PC-9 (cell line): ENCODE measurements at regions not wholly inside any gene's neighbourhood (a gene's known extent, or its start where the extent isn't known, plus 50 kb on each side); places are given as distances from the start of the nearest gene placed in this dataset.

Source experiments
- BruUV-seq: library from RNA; stranded (reverse); fragments of 400-500 nt; replicated peaks from 2 replicates; lab custom pipeline; 2021; lab: Mats Ljungman, UMichigan
- CTCF ChIA-PET: fragments of 300-600 bp; sonication (Branson Sonifier 250); formaldehyde crosslinking; loops from one replicate; lab custom pipeline; 2022; ENCODE audit warnings: antibody characterized with exemption; lab: Charles Lee
- POLR2A ChIA-PET: fragments of 300-600 bp; sonication (Branson Sonifier 250); formaldehyde crosslinking; loops from one replicate; lab custom pipeline; 2022; ENCODE audit warnings: antibody characterized with exemption; ENCODE audit not compliant: unreplicated experiment; lab: Charles Lee
- DNase-seq, 2 experiments: peaks; one replicate each; pipeline versions ENCODE4 v3.0.0 to v3.0.0-alpha.2; 2015 to 2022; ENCODE audit warnings: mixed read lengths in 1 of 2
- H2AFZ ChIP-seq: fragments of 200-600 bp; sonication (generic); 2 replicates; pipeline ENCODE4 v1.8.1; 2017; ENCODE audit warnings: antibody characterized with exemption
- H3F3A ChIP-seq: fragments of 200-600 bp; sonication (generic); 2 replicates; pipeline ENCODE4 v1.8.1; 2017; ENCODE audit warnings: antibody characterized with exemption, mild to moderate bottlenecking, low read depth; ENCODE audit not compliant: insufficient read depth
- H3K27ac ChIP-seq: fragments of 200-600 bp; sonication (generic); 2 replicates; pipeline ENCODE4 v1.6.1; 2016; ENCODE audit warnings: mixed run types
- H3K27me3 ChIP-seq: fragments of 200-600 bp; sonication (generic); 2 replicates; pipeline ENCODE4 v1.6.1; 2016; ENCODE audit warnings: low read depth, mixed run types; ENCODE audit not compliant: insufficient read depth
- H3K36me3 ChIP-seq: fragments of 200-600 bp; sonication (generic); 2 replicates; pipeline ENCODE4 v1.6.1; 2016; ENCODE audit warnings: low read depth, mixed run types
- H3K4me1 ChIP-seq: fragments of 200-600 bp; sonication (generic); replicated peaks from 2 replicates; pipeline ENCODE4 v1.6.1; 2016; ENCODE audit warnings: mixed run types; ENCODE audit not compliant: insufficient read depth
- H3K4me2 ChIP-seq: fragments of 200-600 bp; sonication (generic); 2 replicates; pipeline ENCODE4 v1.6.1; 2017; ENCODE audit warnings: mixed run types
- H3K4me3 ChIP-seq: fragments of 200-600 bp; sonication (generic); 2 replicates; pipeline ENCODE4 v1.6.1; 2016; ENCODE audit warnings: mixed run types
- H3K79me2 ChIP-seq: fragments of 200-600 bp; sonication (generic); 2 replicates; pipeline ENCODE4 v1.6.1; 2017; ENCODE audit warnings: low read depth, mixed run types
- H3K9me2 ChIP-seq: fragments of 200-600 bp; sonication (generic); 2 replicates; pipeline ENCODE4 v1.8.1; 2017; ENCODE audit warnings: mild to moderate bottlenecking; ENCODE audit not compliant: insufficient read depth
- H3K9me3 ChIP-seq: fragments of 200-600 bp; sonication (generic); 2 replicates; pipeline ENCODE4 v1.8.1; 2016; ENCODE audit warnings: low read depth; ENCODE audit not compliant: insufficient read depth
- H4K20me1 ChIP-seq: fragments of 200-600 bp; sonication (generic); 2 replicates; pipeline ENCODE4 v1.8.1; 2017; ENCODE audit not compliant: insufficient read depth
- CTCF ChIP-seq: fragments of 200-600 bp; sonication (generic); conservative IDR thresholded peaks from 2 replicates; pipeline ENCODE4 v1.6.1; 2017; ENCODE audit warnings: mixed run types, antibody characterized with exemption, mild to moderate bottlenecking, moderate library complexity
- EZH2 ChIP-seq: fragments of 200-600 bp; sonication (generic); IDR thresholded peaks from 2 replicates; pipeline ENCODE4 v1.8.0; 2017; ENCODE audit warnings: antibody characterized with exemption, low read depth
- intact Hi-C: fragments of 100-400 bp; cut with micrococcal nuclease; formaldehyde crosslinking; loops from one replicate; pipeline ENCODE4 v1.10.0; 2022; ENCODE audit not compliant: unreplicated experiment

- POLR2A ChIA-PET, result no interaction called here
- CTCF ChIA-PET, result no interaction called here
These were observed 2129.4 kb upstream of the PIK3C3 start for GRCh38 chr18:39825485-39826150.

GRCh38 chr18:39806525-39806924 is 2148.5 kb upstream of the PIK3C3 start:
- Histone ChIP-seq H3F3A (peaks cover 17% of the 10 kb centered on the region), H3K27me3 (no peaks in the 10 kb centered on the region), H3K9me2 (no peaks in the 10 kb centered on the region), H4K20me1 (no peaks in the 10 kb centered on the region), H3K79me2 (no peaks in the 10 kb centered on the region), H3K9me3 (peaks cover 10% of the 10 kb centered on the region; the same call in 1 of the 2 replicates), H3K27ac (no peak overlapping the region), H3K4me1 (no peaks in the 10 kb centered on the region), H3K4me2 (no peak overlapping the region), H3K4me3 (no peak overlapping the region), H2AFZ (no peak overlapping the region), H3K36me3 (no peaks in the 10 kb centered on the region)
- no TSS peak for BruUV-seq
- intact Hi-C loops, result no loop called here
- CTCF ChIA-PET, result no interaction called here
- DNase-seq, result no peak
- no peak for TF ChIP-seq CTCF
- TF ChIP-seq EZH2, result no peak
- POLR2A ChIA-PET, result no interaction called here

More at GRCh38 chr18:39825485-39826150, 2129.4 kb upstream of the PIK3C3 start:
- Histone ChIP-seq H3K4me1 (no peaks in the 10 kb centered on the region), H3K79me2 (no peaks in the 10 kb centered on the region), H3K4me3 (no peak overlapping the region), H4K20me1 (no peaks in the 10 kb centered on the region), H3K4me2 (no peak overlapping the region), H3K36me3 (no peaks in the 10 kb centered on the region), H3F3A (no peaks in the 10 kb centered on the region), H3K27me3 (no peaks in the 10 kb centered on the region), H3K9me2 (no peaks in the 10 kb centered on the region), H3K9me3 (no peaks in the 10 kb centered on the region), H2AFZ (0 out of 2 replicates have a peak overlapping the region, but pooled peaks have one; percentile 48), H3K27ac (no peak overlapping the region)
- TF ChIP-seq CTCF (no peak), EZH2 (no peak)
- intact Hi-C loops, result no loop called here
- no peak for DNase-seq
- BruUV-seq, result no TSS peak

GRCh38 chr18:39805218-39805617 is 2149.8 kb upstream of the PIK3C3 start:
- no peak overlapping the region for H3K4me3 ChIP-seq
- no peak for TF ChIP-seq CTCF
- no peak for TF ChIP-seq EZH2
- no peak overlapping the region for H3K4me2 ChIP-seq
- no peak overlapping the region for H3K27ac ChIP-seq
- H3K36me3 ChIP-seq, result no peaks in the 10 kb centered on the region
- H3K9me2 ChIP-seq, result no peaks in the 10 kb centered on the region
- no peak overlapping the region for H2AFZ ChIP-seq
- intact Hi-C loops, result no loop called here
- peaks cover 27% of the 10 kb centered on the region for H3F3A ChIP-seq
- peaks cover 16% of the 10 kb centered on the region; the same call in 1 of the 2 replicates for H3K9me3 ChIP-seq
- no peaks in the 10 kb centered on the region for H3K27me3 ChIP-seq
- DNase-seq, result no peak
- CTCF ChIA-PET, result no interaction called here
- no TSS peak for BruUV-seq
- H3K79me2 ChIP-seq, result no peaks in the 10 kb centered on the region
- no peaks in the 10 kb centered on the region for H3K4me1 ChIP-seq
- POLR2A ChIA-PET, result no interaction called here
- H4K20me1 ChIP-seq, result no peaks in the 10 kb centered on the region
